ENCODE measurements at regions not wholly inside any gene's neighbourhood (a gene's known extent, or its start where the extent isn't known, plus 50 kb on each side); places are given as distances from the start of the nearest gene placed in this dataset.
A peak's percentile ranks its signal among the peaks of the same experiment; 100 is the strongest.

DNA sequence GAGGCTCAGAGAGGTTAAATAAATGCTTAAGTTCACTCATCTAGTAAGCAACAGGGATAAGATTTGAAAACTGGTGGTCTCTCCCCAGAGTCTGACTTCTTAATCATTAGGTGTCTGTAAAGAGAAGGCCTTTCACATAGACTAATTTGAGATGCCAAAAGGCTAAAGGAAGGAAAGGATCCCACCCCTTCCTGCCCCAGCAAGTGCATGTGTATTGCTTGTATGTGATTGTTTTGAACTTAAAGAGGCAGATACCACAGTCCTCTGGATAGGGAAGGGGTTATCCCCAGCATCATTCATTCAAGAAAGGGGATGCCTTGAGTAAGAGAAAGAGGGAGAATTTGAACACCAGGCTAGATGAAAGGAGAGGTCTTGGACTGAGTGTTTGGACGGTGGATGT lies 192.0 kb downstream of the OGFRL1 start:
- Histone ChIP-seq H3K27ac (ENCODE audit: low read depth, low read length) (no peak overlapping the region), H3K4me1 (ENCODE audit: control insufficient read depth, insufficient read depth, low read length) (peaks cover 21% of the 10 kb centered on the region), H3K9me3 (ENCODE audit: control insufficient read depth, insufficient read depth, low read length) (no peaks in the 10 kb centered on the region), H3K4me3 (ENCODE audit: low read depth, low read length) (no peak overlapping the region), H3K27me3 (ENCODE audit: control insufficient read depth, insufficient read depth, low read length) (no peaks in the 10 kb centered on the region), H3K36me3 (ENCODE audit: control insufficient read depth, insufficient read depth, low read length) (no peaks in the 10 kb centered on the region), H3K9ac (ENCODE audit: low read depth, low read length) (no peak overlapping the region)

DNA sequence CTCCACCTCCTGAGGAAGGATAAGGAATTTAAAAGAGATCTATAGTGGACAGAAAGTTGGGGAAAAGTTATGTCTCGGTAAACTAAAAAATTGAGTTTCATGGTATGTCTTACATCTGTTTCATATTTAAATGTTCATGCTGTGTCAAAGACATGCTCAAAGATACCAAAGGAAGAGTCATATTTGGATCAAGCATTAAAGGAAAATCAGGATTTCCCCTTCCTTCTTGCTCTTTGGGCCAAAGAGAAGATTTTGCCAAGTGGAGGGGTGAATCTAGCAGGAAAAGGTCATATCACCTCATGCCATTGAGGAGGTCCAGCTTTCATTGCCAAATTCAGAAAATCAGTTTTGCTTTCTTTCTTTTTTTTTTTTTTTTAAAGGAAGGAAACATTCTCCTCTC lies 192.4 kb downstream of the OGFRL1 start:
- Histone ChIP-seq H3K4me3 (ENCODE audit: low read depth, low read length) (no peak overlapping the region), H3K27ac (ENCODE audit: low read depth, low read length) (no peak overlapping the region), H3K9me3 (ENCODE audit: control insufficient read depth, insufficient read depth, low read length) (no peaks in the 10 kb centered on the region), H3K9ac (ENCODE audit: low read depth, low read length) (no peak overlapping the region), H3K4me1 (ENCODE audit: control insufficient read depth, insufficient read depth, low read length) (peaks cover 21% of the 10 kb centered on the region), H3K36me3 (ENCODE audit: control insufficient read depth, insufficient read depth, low read length) (no peaks in the 10 kb centered on the region), H3K27me3 (ENCODE audit: control insufficient read depth, insufficient read depth, low read length) (no peaks in the 10 kb centered on the region)

DNA sequence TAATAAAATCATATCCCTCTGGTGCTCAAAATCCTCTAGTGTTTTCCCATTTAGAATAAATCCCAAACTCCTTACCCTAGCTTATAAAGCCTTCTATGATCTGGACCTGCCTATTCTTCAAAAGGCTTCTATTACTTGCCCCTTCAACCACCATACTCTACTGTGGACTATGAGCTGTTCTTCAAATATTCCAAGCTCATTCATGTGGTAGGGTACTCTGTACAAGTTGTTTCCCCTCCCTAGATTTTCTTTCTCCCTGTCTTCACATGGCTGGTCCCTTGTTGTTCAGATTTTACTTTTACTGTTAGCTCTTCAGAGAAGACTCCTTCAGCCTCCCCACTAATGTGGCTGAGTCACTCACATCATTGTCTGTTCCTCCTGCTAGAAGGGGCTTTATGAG lies 193.2 kb downstream of the OGFRL1 start:
- Histone ChIP-seq H3K9ac (ENCODE audit: low read depth, low read length) (no peak overlapping the region), H3K9me3 (ENCODE audit: control insufficient read depth, insufficient read depth, low read length) (no peaks in the 10 kb centered on the region), H3K27ac (ENCODE audit: low read depth, low read length) (no peak overlapping the region)

DNA sequence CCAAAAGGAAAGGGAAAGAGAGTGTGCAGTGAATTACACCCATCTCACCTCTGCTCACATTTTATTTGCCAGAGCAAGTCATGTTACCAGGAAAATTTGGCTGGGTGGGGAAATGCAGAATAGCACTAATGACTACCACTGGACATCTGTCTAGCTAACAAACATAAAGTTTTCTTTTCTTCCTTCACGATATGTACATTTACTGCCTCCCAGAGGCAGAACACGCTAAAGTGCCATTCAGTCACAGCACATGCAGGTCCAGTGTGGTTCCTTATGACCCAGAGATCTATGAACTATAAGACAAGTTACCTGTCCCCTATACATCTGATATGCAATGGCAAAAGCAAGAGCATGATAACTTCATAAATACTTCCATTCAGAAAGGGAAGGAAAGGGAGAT lies 194.1 kb downstream of the OGFRL1 start:
- Histone ChIP-seq H3K4me1 (ENCODE audit: control insufficient read depth, insufficient read depth, low read length) (peaks cover 21% of the 10 kb centered on the region), H3K4me3 (ENCODE audit: low read depth, low read length) (no peak overlapping the region), H3K36me3 (ENCODE audit: control insufficient read depth, insufficient read depth, low read length) (no peaks in the 10 kb centered on the region), H3K27me3 (ENCODE audit: control insufficient read depth, insufficient read depth, low read length) (no peaks in the 10 kb centered on the region), H3K9me3 (ENCODE audit: control insufficient read depth, insufficient read depth, low read length) (no peaks in the 10 kb centered on the region), H3K27ac (ENCODE audit: low read depth, low read length) (no peak overlapping the region), H3K9ac (ENCODE audit: low read depth, low read length) (no peak overlapping the region)

More for the DNA sequence above, 193.2 kb downstream of the OGFRL1 start:
- no peaks in the 10 kb centered on the region for H3K27me3 ChIP-seq (ENCODE audit: control insufficient read depth, insufficient read depth, low read length)
- no peaks in the 10 kb centered on the region for H3K36me3 ChIP-seq (ENCODE audit: control insufficient read depth, insufficient read depth, low read length)
- H3K4me1 ChIP-seq (ENCODE audit: control insufficient read depth, insufficient read depth, low read length), result peaks cover 21% of the 10 kb centered on the region
- H3K4me3 ChIP-seq (ENCODE audit: low read depth, low read length), result no peak overlapping the region

DNA sequence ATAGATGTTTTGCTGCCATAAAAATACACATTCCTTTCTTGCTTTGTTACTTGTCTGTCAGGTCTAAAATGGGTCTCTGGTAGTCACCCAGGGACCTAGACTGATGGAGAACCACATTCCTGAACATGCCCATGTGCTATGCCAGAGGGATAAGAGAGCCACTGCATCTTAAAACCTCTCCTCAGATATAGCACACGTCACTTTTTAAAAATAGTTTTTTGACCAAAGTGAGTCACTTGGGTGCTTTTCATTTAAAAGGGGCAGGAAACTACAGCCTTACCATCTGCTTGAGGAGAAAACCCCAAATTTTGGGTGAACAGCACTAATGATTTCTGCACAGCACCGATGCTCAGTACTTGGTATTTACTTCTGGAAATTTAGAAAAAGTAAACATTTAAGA lies 197.8 kb downstream of the OGFRL1 start:
- no peak overlapping the region for H3K27ac ChIP-seq (ENCODE audit: low read depth, low read length)
- no peaks in the 10 kb centered on the region for H3K27me3 ChIP-seq (ENCODE audit: control insufficient read depth, insufficient read depth, low read length)
- H3K9ac ChIP-seq (ENCODE audit: low read depth, low read length), result no peak overlapping the region
- no peak overlapping the region for H3K4me3 ChIP-seq (ENCODE audit: low read depth, low read length)
- peaks cover 11% of the 10 kb centered on the region for H3K4me1 ChIP-seq (ENCODE audit: control insufficient read depth, insufficient read depth, low read length)
- no peaks in the 10 kb centered on the region for H3K36me3 ChIP-seq (ENCODE audit: control insufficient read depth, insufficient read depth, low read length)
- H3K9me3 ChIP-seq (ENCODE audit: control insufficient read depth, insufficient read depth, low read length), result no peaks in the 10 kb centered on the region

DNA sequence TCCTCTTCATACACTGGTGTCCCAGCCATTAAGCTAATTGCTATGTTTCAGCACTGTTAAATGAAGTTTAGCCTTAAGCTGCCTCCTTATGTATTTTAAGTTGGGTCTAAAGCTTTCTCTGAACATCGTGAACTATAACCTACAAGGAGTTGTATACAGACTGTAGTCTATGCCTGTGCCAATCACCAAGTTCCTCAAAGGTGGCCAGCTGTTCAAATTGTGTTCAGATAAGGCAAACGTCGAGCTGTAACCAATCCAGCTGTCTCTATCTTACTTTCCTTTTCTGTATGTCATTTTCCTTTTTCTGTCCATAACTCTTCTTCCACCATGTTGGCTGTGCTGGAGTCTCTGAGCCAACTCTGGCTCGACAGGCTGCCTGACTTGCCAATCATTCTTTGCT lies 199.6 kb downstream of the OGFRL1 start:
- Histone ChIP-seq H3K4me3 (ENCODE audit: low read depth, low read length) (no peak overlapping the region), H3K27me3 (ENCODE audit: control insufficient read depth, insufficient read depth, low read length) (no peaks in the 10 kb centered on the region), H3K36me3 (ENCODE audit: control insufficient read depth, insufficient read depth, low read length) (no peaks in the 10 kb centered on the region), H3K27ac (ENCODE audit: low read depth, low read length) (no peak overlapping the region), H3K9ac (ENCODE audit: low read depth, low read length) (no peak overlapping the region), H3K9me3 (ENCODE audit: control insufficient read depth, insufficient read depth, low read length) (no peaks in the 10 kb centered on the region), H3K4me1 (ENCODE audit: control insufficient read depth, insufficient read depth, low read length) (peaks cover 11% of the 10 kb centered on the region)

DNA sequence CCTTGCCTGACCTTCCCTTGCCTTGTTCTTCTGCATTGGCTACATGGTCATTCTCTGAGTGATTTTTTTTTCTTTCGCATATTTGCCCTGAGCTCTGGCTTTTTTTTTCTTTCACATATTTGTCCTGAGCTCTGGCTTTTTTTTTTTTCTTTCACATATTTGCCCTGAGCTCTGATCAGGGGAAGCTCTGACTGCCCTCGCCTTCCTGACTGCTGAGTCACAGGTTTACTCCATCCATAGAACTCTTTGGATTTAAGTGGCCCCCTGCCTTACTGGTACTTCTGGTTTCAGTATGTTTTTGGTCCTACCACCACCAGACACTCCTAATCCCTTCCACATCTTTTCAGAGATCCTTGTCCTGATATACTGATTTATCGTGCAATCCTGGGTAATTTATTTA lies 201.1 kb downstream of the OGFRL1 start:
- no peak overlapping the region for H3K9ac ChIP-seq (ENCODE audit: low read depth, low read length)
- peak overlapping the region; percentile 54 for H3K27ac ChIP-seq (ENCODE audit: low read depth, low read length)
- no peak overlapping the region for H3K4me3 ChIP-seq (ENCODE audit: low read depth, low read length)
- H3K36me3 ChIP-seq (ENCODE audit: control insufficient read depth, insufficient read depth, low read length), result no peaks in the 10 kb centered on the region
- no peaks in the 10 kb centered on the region for H3K27me3 ChIP-seq (ENCODE audit: control insufficient read depth, insufficient read depth, low read length)
- H3K9me3 ChIP-seq (ENCODE audit: control insufficient read depth, insufficient read depth, low read length), result no peaks in the 10 kb centered on the region
- peaks cover 11% of the 10 kb centered on the region for H3K4me1 ChIP-seq (ENCODE audit: control insufficient read depth, insufficient read depth, low read length)

DNA sequence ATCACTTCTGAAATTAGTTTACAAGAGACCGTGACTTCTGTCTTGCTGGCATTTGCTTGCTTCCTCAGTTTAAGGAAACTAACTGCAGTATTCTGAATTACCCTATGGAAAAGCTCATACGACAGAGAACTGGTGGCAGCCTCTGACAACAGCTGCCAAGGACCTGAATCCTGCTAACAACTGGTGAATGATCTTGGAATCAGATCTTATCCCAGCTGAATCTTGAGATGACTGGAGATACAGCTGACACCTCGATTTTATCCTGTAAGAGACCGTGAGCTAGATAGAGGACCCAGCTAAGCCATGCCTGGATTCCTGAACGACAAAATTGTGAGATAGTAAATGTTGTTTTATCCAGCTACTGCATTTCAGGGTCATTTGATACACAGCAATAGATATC lies 202.3 kb downstream of the OGFRL1 start:
- H3K36me3 ChIP-seq (ENCODE audit: control insufficient read depth, insufficient read depth, low read length), result no peaks in the 10 kb centered on the region
- no peak overlapping the region for H3K9ac ChIP-seq (ENCODE audit: low read depth, low read length)
- peaks cover 11% of the 10 kb centered on the region for H3K4me1 ChIP-seq (ENCODE audit: control insufficient read depth, insufficient read depth, low read length)
- H3K9me3 ChIP-seq (ENCODE audit: control insufficient read depth, insufficient read depth, low read length), result no peaks in the 10 kb centered on the region
- no peak overlapping the region for H3K4me3 ChIP-seq (ENCODE audit: low read depth, low read length)
- no peaks in the 10 kb centered on the region for H3K27me3 ChIP-seq (ENCODE audit: control insufficient read depth, insufficient read depth, low read length)
- no peak overlapping the region for H3K27ac ChIP-seq (ENCODE audit: low read depth, low read length)

DNA sequence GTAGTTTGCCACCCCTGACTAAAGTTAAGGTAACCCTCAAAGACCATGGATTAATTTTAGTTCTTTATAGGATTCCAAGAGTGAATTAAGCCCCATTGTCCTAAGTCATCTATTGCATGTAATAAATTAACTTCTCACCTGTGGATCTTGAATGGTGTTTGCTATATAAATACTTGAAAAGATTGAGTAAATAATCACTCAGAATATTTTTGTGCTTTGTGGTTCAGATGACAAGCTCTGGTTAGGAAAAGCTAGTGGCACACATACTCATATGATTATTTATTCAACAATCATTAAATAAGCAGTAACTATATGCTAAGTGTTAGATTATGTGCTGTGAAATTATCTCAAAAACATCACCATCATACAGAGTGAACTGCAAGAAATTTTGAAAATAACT lies 203.2 kb downstream of the OGFRL1 start:
- Histone ChIP-seq H3K27ac (ENCODE audit: low read depth, low read length) (no peak overlapping the region), H3K4me1 (ENCODE audit: control insufficient read depth, insufficient read depth, low read length) (peaks cover 18% of the 10 kb centered on the region), H3K9me3 (ENCODE audit: control insufficient read depth, insufficient read depth, low read length) (no peaks in the 10 kb centered on the region), H3K27me3 (ENCODE audit: control insufficient read depth, insufficient read depth, low read length) (no peaks in the 10 kb centered on the region), H3K9ac (ENCODE audit: low read depth, low read length) (no peak overlapping the region), H3K4me3 (ENCODE audit: low read depth, low read length) (no peak overlapping the region), H3K36me3 (ENCODE audit: control insufficient read depth, insufficient read depth, low read length) (no peaks in the 10 kb centered on the region)

DNA sequence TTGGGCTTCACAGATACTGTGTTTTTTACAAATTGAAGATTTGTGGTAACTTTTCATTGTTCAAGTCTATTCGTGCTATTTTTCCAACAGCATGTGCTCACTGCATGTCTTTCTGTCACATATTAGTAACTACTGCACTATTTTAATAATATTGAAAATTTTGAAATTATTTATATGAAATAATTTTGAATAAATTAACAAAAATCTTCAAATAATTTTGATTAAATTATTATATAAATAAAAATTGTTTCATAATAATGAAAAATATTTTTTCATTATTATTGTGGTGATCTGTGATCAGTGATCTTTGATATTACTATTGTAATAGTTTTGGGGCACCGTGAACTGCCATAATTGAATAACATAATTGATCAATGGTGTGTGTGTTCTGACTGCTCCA lies 204.1 kb downstream of the OGFRL1 start:
- Histone ChIP-seq H3K4me1 (ENCODE audit: control insufficient read depth, insufficient read depth, low read length) (peaks cover 18% of the 10 kb centered on the region), H3K9me3 (ENCODE audit: control insufficient read depth, insufficient read depth, low read length) (no peaks in the 10 kb centered on the region), H3K36me3 (ENCODE audit: control insufficient read depth, insufficient read depth, low read length) (no peaks in the 10 kb centered on the region), H3K27ac (ENCODE audit: low read depth, low read length) (no peak overlapping the region), H3K27me3 (ENCODE audit: control insufficient read depth, insufficient read depth, low read length) (no peaks in the 10 kb centered on the region), H3K4me3 (ENCODE audit: low read depth, low read length) (no peak overlapping the region), H3K9ac (ENCODE audit: low read depth, low read length) (no peak overlapping the region)

DNA sequence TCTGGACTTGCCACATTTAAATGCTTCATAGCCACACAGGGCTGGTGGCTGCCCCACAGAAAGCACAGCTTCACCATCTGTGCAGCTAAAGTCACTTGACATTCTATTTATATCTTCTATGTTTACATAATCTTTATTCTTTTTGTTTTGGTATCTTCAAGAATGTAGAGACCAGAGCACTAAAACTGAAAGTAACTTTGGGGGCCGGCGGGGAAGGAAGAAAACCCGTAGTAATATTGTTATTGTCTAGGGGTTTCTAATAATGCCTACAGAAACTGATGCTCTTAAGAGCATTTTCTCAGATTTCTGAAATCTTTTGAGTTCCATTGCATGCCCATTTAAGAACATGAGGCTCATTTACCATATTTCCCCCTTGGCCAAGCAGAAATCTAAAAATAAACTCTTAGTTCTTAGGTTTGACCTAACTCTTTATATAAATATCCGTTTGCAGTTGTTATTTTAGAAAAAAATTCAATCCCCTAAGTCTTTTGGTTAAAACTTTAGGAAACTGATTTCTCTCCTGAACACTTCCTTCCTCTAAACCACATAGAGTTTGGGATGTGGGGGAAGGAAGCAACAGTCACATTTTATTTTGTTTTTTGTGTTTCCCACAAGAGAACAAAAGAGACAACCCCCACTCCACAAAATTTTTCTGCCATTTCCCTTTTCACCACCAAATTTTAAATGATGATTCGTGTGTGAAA lies 207.6 kb downstream of the OGFRL1 start:
- no peaks in the 10 kb centered on the region for H3K9me3 ChIP-seq (ENCODE audit: control insufficient read depth, insufficient read depth, low read length)
- H3K36me3 ChIP-seq (ENCODE audit: control insufficient read depth, insufficient read depth, low read length), result no peaks in the 10 kb centered on the region
- no peak overlapping the region for H3K9ac ChIP-seq (ENCODE audit: low read depth, low read length)
- no peak overlapping the region for H3K4me3 ChIP-seq (ENCODE audit: low read depth, low read length)
- H3K27ac ChIP-seq (ENCODE audit: low read depth, low read length), result no peak overlapping the region
- H3K4me1 ChIP-seq (ENCODE audit: control insufficient read depth, insufficient read depth, low read length), result peaks cover 16% of the 10 kb centered on the region; the same call in 1 of the 2 replicates
- no peaks in the 10 kb centered on the region for H3K27me3 ChIP-seq (ENCODE audit: control insufficient read depth, insufficient read depth, low read length)

DNA sequence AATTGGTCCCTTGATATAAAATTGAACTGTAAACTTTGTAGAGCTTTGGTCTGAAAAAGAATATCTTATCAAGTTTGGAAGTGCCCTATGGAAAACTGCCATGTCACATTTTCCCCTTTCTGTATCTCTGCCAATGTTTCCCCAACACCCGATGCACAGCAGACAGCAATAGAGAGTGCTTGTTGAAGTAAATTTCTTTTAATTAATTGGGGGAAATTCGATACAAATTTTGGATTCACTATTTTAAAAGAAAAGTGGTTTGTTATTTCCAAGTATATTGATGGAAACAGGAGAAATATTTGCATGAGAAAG lies 208.1 kb downstream of the OGFRL1 start:
- no peaks in the 10 kb centered on the region for H3K27me3 ChIP-seq (ENCODE audit: control insufficient read depth, insufficient read depth, low read length)
- peaks cover 16% of the 10 kb centered on the region; the same call in 1 of the 2 replicates for H3K4me1 ChIP-seq (ENCODE audit: control insufficient read depth, insufficient read depth, low read length)
- no peak overlapping the region for H3K4me3 ChIP-seq (ENCODE audit: low read depth, low read length)
- H3K36me3 ChIP-seq (ENCODE audit: control insufficient read depth, insufficient read depth, low read length), result no peaks in the 10 kb centered on the region
- H3K9ac ChIP-seq (ENCODE audit: low read depth, low read length), result no peak overlapping the region
- no peaks in the 10 kb centered on the region for H3K9me3 ChIP-seq (ENCODE audit: control insufficient read depth, insufficient read depth, low read length)
- H3K27ac ChIP-seq (ENCODE audit: low read depth, low read length), result no peak overlapping the region
